ENCODE measurements at regions not wholly inside any gene's neighbourhood (a gene's known extent, or its start where the extent isn't known, plus 50 kb on each side); places are given as distances from the start of the nearest gene placed in this dataset.

DNA sequence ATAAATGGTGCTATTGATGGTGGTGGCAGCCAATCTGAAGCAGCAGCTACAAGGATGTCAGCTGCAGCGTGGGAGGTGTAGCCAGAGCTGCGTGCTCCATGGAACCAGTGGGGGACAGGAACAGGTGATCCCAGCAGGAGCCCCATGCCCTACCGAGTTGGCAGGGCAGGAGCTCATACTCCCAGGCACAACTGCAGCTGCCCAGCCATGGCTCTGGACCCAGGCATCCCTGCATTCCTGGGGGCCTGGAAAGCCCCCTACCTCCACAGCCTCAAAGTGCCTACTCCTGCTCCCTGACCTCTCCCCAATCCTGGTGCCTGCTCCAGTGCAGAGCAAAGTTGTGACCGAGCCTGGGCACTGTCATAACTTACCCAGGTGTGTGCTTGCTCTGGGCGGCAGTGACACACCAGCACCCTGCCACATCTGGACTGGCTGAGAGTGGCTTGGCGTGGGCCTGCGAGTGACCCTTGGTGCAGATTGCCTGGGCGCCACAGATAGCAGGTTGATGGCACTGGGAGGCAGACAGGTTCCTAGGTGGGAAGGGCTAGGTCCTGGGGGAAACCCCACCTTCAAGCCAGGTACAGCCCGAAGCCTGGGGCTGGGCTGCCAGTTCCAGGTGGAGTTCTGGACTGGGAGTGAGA is 101.1 kb downstream of the DCAF12L2 start:
- no peak overlapping the region for H3K27ac Mint-ChIP-seq
- H3K4me3 Mint-ChIP-seq = no peak overlapping the region
- peaks cover 23% of the 10 kb centered on the region for H3K9me3 Mint-ChIP-seq
- H3K4me1 Mint-ChIP-seq = no peaks in the 10 kb centered on the region
- H3K27me3 Mint-ChIP-seq (ENCODE audit: low read depth) = no peaks in the 10 kb centered on the region
- TF ChIP-seq, protein P1, sequence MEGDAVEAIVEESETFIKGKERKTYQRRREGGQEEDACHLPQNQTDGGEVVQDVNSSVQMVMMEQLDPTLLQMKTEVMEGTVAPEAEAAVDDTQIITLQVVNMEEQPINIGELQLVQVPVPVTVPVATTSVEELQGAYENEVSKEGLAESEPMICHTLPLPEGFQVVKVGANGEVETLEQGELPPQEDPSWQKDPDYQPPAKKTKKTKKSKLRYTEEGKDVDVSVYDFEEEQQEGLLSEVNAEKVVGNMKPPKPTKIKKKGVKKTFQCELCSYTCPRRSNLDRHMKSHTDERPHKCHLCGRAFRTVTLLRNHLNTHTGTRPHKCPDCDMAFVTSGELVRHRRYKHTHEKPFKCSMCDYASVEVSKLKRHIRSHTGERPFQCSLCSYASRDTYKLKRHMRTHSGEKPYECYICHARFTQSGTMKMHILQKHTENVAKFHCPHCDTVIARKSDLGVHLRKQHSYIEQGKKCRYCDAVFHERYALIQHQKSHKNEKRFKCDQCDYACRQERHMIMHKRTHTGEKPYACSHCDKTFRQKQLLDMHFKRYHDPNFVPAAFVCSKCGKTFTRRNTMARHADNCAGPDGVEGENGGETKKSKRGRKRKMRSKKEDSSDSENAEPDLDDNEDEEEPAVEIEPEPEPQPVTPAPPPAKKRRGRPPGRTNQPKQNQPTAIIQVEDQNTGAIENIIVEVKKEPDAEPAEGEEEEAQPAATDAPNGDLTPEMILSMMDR (IDR thresholded peaks at IDR 0.05; ENCODE audit: unreplicated experiment in 3 of 3) = no peak
- no peaks in the 10 kb centered on the region for H3K36me3 Mint-ChIP-seq (ENCODE audit: low read depth)

DNA sequence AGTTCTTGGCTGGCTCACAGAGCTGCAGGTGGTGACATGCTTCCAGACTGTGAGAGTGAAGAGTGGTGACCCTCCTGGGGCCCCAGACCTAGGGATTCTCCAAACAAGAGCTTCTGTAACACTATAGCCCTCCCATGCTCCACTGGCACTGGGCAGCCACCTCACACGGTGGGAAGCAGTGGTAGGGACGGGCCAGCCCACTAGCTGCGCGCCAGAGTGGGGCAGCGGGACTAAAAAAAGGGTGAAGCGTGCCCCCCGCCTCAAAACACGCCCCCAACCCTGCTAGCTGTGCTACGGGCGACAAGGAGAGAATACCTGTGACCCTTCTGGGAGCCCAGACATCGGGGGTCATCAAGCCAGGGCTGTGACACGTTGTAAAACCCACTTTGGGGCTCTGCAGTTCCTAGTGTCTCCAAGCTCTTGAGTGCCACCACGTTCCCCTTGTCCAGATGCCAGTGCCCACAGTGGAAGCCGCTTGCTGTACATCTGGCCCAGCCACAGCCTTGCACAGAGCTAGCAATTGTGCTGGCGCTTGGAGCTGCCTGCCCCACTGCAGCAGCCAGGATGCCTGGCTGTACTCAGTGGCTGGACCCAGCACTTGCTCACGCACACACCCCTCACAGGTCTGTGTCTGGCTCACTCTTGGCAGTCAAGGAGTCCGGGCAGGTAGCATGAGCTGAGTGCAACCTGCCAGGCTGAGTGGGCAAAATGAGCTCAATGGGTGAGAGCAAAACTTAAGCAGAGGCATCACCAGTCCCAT is 100.0 kb downstream of the DCAF12L2 start:
- Mint-ChIP-seq H3K27ac (no peak overlapping the region), H3K4me3 (no peak overlapping the region), H3K36me3 (ENCODE audit: low read depth) (no peaks in the 10 kb centered on the region), H3K27me3 (ENCODE audit: low read depth) (no peaks in the 10 kb centered on the region), H3K4me1 (no peaks in the 10 kb centered on the region), H3K9me3 (peaks cover 23% of the 10 kb centered on the region)
- TF ChIP-seq, protein P1 (IDR thresholded peaks at IDR 0.05; ENCODE audit: unreplicated experiment in 3 of 3) = no peak
